Endothelial cell of umbilical vein (primary cell): ENCODE measurements at regions not wholly inside any gene's neighbourhood (a gene's known extent, or its start where the extent isn't known, plus 50 kb on each side); places are given as distances from the start of the nearest gene placed in this dataset.

Experiments used
- BruUV-seq: library from RNA; stranded (reverse); fragments of 400-500 nt; replicated peaks from 2 replicates; lab custom pipeline; 2021; lab: Mats Ljungman, UMichigan
- CTCF ChIA-PET: fragments of 300-600, 350-600 bp; sonication (Branson Sonifier 250); formaldehyde crosslinking; loops from one replicate; lab custom pipeline; 2021; ENCODE audit warnings: antibody characterized with exemption, inconsistent platforms; lab: Charles Lee
- POLR2A ChIA-PET: fragments of 300-600, 350-600 bp; sonication (Branson Sonifier 250); formaldehyde crosslinking; loops from one replicate; lab custom pipeline; 2021; ENCODE audit warnings: antibody characterized with exemption, inconsistent platforms; lab: Charles Lee
- DNase-seq: peaks from one replicate; pipeline ENCODE4 v3.0.0-alpha.2; 2011; ENCODE audit warnings: low read depth, low spot score
- FAIRE-seq: peaks from 2 replicates; lab custom pipeline; 2011; peaks lifted over from hg19 to GRCh38; lab: Jason Lieb, UNC
- H2AFZ ChIP-seq: 2 replicates; pipeline ENCODE4 v1.6.0; 2012; ENCODE audit warnings: low read depth, low read length, control low read depth, inconsistent platforms
- H3K27ac ChIP-seq: 2 replicates; pipeline ENCODE4 v1.5.1; 2011; ENCODE audit warnings: low read depth, mild to moderate bottlenecking, control low read depth, low read length, moderate library complexity; ENCODE audit not compliant: insufficient read depth
- H3K27me3 ChIP-seq, 2 experiments: 2 replicates each; pipeline versions ENCODE4 v1.6.0 to v1.6.1; 2011; ENCODE audit warnings: low read length in 2 of 2, mixed read lengths in 1 of 2; ENCODE audit not compliant: control insufficient read depth in 2 of 2, insufficient read depth in 2 of 2
- H3K36me3 ChIP-seq, 2 experiments: 2 replicates in 1 of 2; 3 replicates in 1 of 2; pipeline ENCODE4 v1.5.1; 2011; ENCODE audit warnings: low read length in 2 of 2, mild to moderate bottlenecking in 1 of 2, moderate library complexity in 1 of 2; ENCODE audit not compliant: control insufficient read depth in 2 of 2, insufficient read depth in 2 of 2; ENCODE audit errors: extremely low read depth in 1 of 2
- H3K4me1 ChIP-seq: 3 replicates; pipeline ENCODE4 v1.5.1; 2011; ENCODE audit warnings: mild to moderate bottlenecking, low read length; ENCODE audit not compliant: control insufficient read depth, insufficient read depth; ENCODE audit errors: extremely low read depth
- H3K4me2 ChIP-seq: 2 replicates; pipeline ENCODE4 v1.6.1; 2011; ENCODE audit warnings: low read length, control low read depth, mixed read lengths; ENCODE audit not compliant: insufficient read depth
- H3K4me3 ChIP-seq, 3 experiments: fragments of 200-600 bp in 1 of 3; sonication (generic), shearing (Covaris generic) in 1 of 3; replicated peaks in 1 of 3; 2 replicates each; pipeline ENCODE4 v1.5.1; 2011 to 2016; ENCODE audit warnings: control low read depth in 3 of 3, low read length in 3 of 3, mild to moderate bottlenecking in 2 of 3, inconsistent platforms in 1 of 3, low read depth in 1 of 3, moderate library complexity in 1 of 3; ENCODE audit not compliant: insufficient read depth in 1 of 3
- H3K79me2 ChIP-seq: 2 replicates; pipeline ENCODE4 v1.6.0; 2012; ENCODE audit warnings: low read length, inconsistent platforms; ENCODE audit not compliant: control insufficient read depth, insufficient read depth
- H3K9ac ChIP-seq: replicated peaks from 2 replicates; pipeline ENCODE3; 2011; ENCODE audit warnings: low read length, control low read depth; ENCODE audit not compliant: insufficient read depth; ENCODE audit errors: extremely low read depth
- H3K9me1 ChIP-seq: replicated peaks from 3 replicates; pipeline ENCODE4 v1.6.0; 2011; ENCODE audit warnings: mild to moderate bottlenecking, low read length; ENCODE audit not compliant: control insufficient read depth, insufficient read depth; ENCODE audit errors: extremely low read depth
- H3K9me3 ChIP-seq: replicated peaks from 2 replicates; pipeline ENCODE4 v1.5.1; 2012; ENCODE audit warnings: low read length, inconsistent platforms; ENCODE audit not compliant: control insufficient read depth, insufficient read depth
- H4K20me1 ChIP-seq: replicated peaks from 2 replicates; pipeline ENCODE3; 2011; ENCODE audit warnings: mild to moderate bottlenecking, low read length; ENCODE audit not compliant: control insufficient read depth, insufficient read depth; ENCODE audit errors: extremely low read depth
- CTCF ChIP-seq, 2 donors: IDR thresholded peaks; 1 replicate in 1 of 2; 2 replicates in 1 of 2; pipeline ENCODE4 v1.5.1; 2011; ENCODE audit warnings: low read length in 2 of 2, mild to moderate bottlenecking in 2 of 2, moderate library complexity in 2 of 2, control low read depth in 1 of 2, inconsistent platforms in 1 of 2, low read depth in 1 of 2; ENCODE audit not compliant: insufficient read depth in 1 of 2; ENCODE audit errors: extremely low read depth in 1 of 2
- EZH2 ChIP-seq: IDR thresholded peaks from 2 replicates; pipeline ENCODE4 v1.6.1; 2012; ENCODE audit warnings: borderline replicate concordance, low read depth, mild to moderate bottlenecking, moderate library complexity, low read length, inconsistent platforms; ENCODE audit not compliant: severe bottlenecking
- FOS ChIP-seq: IDR thresholded peaks from 2 replicates; pipeline ENCODE4 v1.6.1; 2011; ENCODE audit warnings: mild to moderate bottlenecking, low read length, moderate library complexity, borderline replicate concordance; ENCODE audit not compliant: insufficient read depth
- GATA2 ChIP-seq: IDR thresholded peaks from 2 replicates; pipeline ENCODE4 v1.7.0; 2011; ENCODE audit warnings: low read depth, mild to moderate bottlenecking, moderate library complexity, mixed read lengths, low read length; ENCODE audit not compliant: insufficient read length, insufficient read depth
- JUN ChIP-seq: IDR thresholded peaks from 2 replicates; pipeline ENCODE4 v1.6.1; 2011; ENCODE audit warnings: borderline replicate concordance, low read depth; ENCODE audit not compliant: insufficient read length, insufficient read depth
- MYC ChIP-seq: IDR thresholded peaks from one replicate; pipeline ENCODE4 v1.6.1; 2011; ENCODE audit warnings: mild to moderate bottlenecking, low read depth, low read length
- POLR2A ChIP-seq: IDR thresholded peaks from 2 replicates; pipeline ENCODE4 v1.6.1; 2012; ENCODE audit warnings: low read depth, mild to moderate bottlenecking, control low read depth, low read length
- POLR2AphosphoS5 ChIP-seq: IDR thresholded peaks from 2 replicates; pipeline ENCODE4 v1.6.1; 2012; ENCODE audit warnings: low read depth, mild to moderate bottlenecking, control low read depth, low read length, moderate library complexity; ENCODE audit not compliant: insufficient read depth
- dilution Hi-C: fragments of 300-500 bp; cut with MboI; formaldehyde crosslinking; loops from one replicate; pipeline ENCODE4 v1.15.0; 2019; ENCODE audit warnings: low sequenced_read_pairs; ENCODE audit not compliant: extremely low pct_ligation_motif_present
- intact Hi-C: fragments of 100-400 bp; cut with micrococcal nuclease; formaldehyde crosslinking; loops from one replicate; pipeline ENCODE4 v1.10.0; 2022
- TF ChIP-seq, protein P1 (sequence below): IDR thresholded peaks from 2 replicates; pipeline ENCODE4 v1.6.1; 2011; ENCODE audit not compliant: insufficient read depth, insufficient read length

DNA sequence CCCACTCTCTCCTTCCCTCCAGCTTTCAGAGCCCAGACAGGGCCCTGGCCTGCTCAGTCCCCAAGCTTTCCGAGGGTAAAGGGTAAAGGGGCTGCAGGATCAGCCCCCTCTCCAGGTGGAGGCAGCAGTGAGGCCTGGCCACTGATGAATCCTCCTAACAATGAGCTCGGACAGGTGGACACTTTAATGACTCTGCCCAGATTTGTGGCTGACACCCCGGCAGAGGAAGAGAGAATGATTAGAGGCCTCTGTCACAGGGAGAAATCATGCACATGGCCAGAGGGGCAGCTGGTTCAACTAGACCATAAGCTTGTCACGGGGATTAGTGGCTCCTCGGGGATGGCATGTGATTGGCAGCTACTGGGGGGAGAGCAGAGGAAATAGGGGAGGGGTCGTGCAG lies 587.5 kb upstream of the B3GAT1 start:
- intact Hi-C loops = no loop called here
- POLR2A ChIA-PET = no interaction called here
- FAIRE-seq = no peak

More for the DNA sequence above, 587.5 kb upstream of the B3GAT1 start:
- Histone ChIP-seq H3K4me2 (no peak overlapping the region), H4K20me1 (no peaks in the 10 kb centered on the region), H3K4me1 (no peaks in the 10 kb centered on the region), H3K9me1 (no peaks in the 10 kb centered on the region), H3K9me3 (no peaks in the 10 kb centered on the region), H3K9ac (no peak overlapping the region), H2AFZ (no peak overlapping the region), H3K27ac (no peak overlapping the region), H3K79me2 (no peaks in the 10 kb centered on the region), H3K27me3 (no peaks in the 10 kb centered on the region), H3K36me3 (no peaks in the 10 kb centered on the region), H3K4me3 (no peak overlapping the region)
- TF ChIP-seq POLR2A (no peak), POLR2AphosphoS5 (no peak), EZH2 (no peak), MYC (no peak), CTCF (IDR thresholded peaks at IDR 0.05; ENCODE audit: extremely low read depth in 1 of 2, insufficient read depth in 1 of 2, low read depth in 1 of 2, low read length in 2 of 2) (no peak), GATA2 (no peak), JUN (no peak), FOS (no peak)
- TF ChIP-seq, protein P1, sequence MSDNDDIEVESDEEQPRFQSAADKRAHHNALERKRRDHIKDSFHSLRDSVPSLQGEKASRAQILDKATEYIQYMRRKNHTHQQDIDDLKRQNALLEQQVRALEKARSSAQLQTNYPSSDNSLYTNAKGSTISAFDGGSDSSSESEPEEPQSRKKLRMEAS = no peak
- CTCF ChIA-PET = no interaction called here
- no peak for DNase-seq
- no TSS peak for BruUV-seq
- dilution Hi-C loops = no loop called here
